Keratinocyte (primary cell): ENCODE measurements at regions not wholly inside any gene's neighbourhood (a gene's known extent, or its start where the extent isn't known, plus 50 kb on each side); places are given as distances from the start of the nearest gene placed in this dataset.

ENCODE experiments used
- DNase-seq: peaks from one replicate; pipeline ENCODE4 v3.0.0-alpha.2; 2011; ENCODE audit warnings: low read depth, missing footprints, low spot score
- FAIRE-seq: peaks from 2 replicates; lab custom pipeline; 2011; peaks lifted over from hg19 to GRCh38; lab: Jason Lieb, UNC
- H2AFZ ChIP-seq: 2 replicates; pipeline ENCODE4 v1.6.0; 2012; ENCODE audit warnings: low read length, control low read depth, inconsistent platforms; ENCODE audit not compliant: control insufficient read depth
- H3K27ac ChIP-seq: 2 replicates; pipeline ENCODE4 v1.5.1; 2011; ENCODE audit warnings: low read length; ENCODE audit not compliant: control insufficient read depth, insufficient read depth
- H3K27me3 ChIP-seq: 3 replicates; pipeline ENCODE4 v1.6.0; 2011; ENCODE audit warnings: low read length; ENCODE audit not compliant: control insufficient read depth, insufficient read depth; ENCODE audit errors: extremely low read depth
- H3K36me3 ChIP-seq, 2 experiments: 2 replicates in 1 of 2; 3 replicates in 1 of 2; pipeline ENCODE4 v1.5.1; 2011; ENCODE audit warnings: low read length in 2 of 2, mild to moderate bottlenecking in 1 of 2; ENCODE audit not compliant: control insufficient read depth in 2 of 2, insufficient read depth in 2 of 2; ENCODE audit errors: extremely low read depth in 1 of 2
- H3K4me1 ChIP-seq: 3 replicates; pipeline ENCODE4 v1.5.1; 2011; ENCODE audit warnings: low read length; ENCODE audit not compliant: control insufficient read depth, insufficient read depth; ENCODE audit errors: extremely low read depth
- H3K4me2 ChIP-seq: 3 replicates; pipeline ENCODE4 v1.6.0; 2011; ENCODE audit warnings: low read depth, low read length; ENCODE audit not compliant: control insufficient read depth, insufficient read depth; ENCODE audit errors: extremely low read depth
- H3K4me3 ChIP-seq, 3 experiments: fragments of 200-600 bp in 1 of 3; sonication (generic) in 1 of 3; 2 replicates in 2 of 3; 3 replicates in 1 of 3; pipeline ENCODE4 v1.5.1; 2011 to 2016; ENCODE audit warnings: low read length in 3 of 3, mild to moderate bottlenecking in 3 of 3, control low read depth in 2 of 3, inconsistent platforms in 1 of 3, low read depth in 1 of 3, mixed read lengths in 1 of 3, mixed run types in 1 of 3, moderate library complexity in 1 of 3; ENCODE audit not compliant: control insufficient read depth in 2 of 3, insufficient read depth in 2 of 3; ENCODE audit errors: extremely low read depth in 1 of 3
- H3K79me2 ChIP-seq: 2 replicates; pipeline ENCODE4 v1.6.0; 2012; ENCODE audit warnings: low read length; ENCODE audit not compliant: control insufficient read depth, insufficient read depth
- H3K9ac ChIP-seq: 3 replicates; pipeline ENCODE4 v1.6.0; 2011; ENCODE audit warnings: low read length; ENCODE audit not compliant: control insufficient read depth, insufficient read depth; ENCODE audit errors: extremely low read depth
- H3K9me1 ChIP-seq: 3 replicates; pipeline ENCODE4 v1.6.0; 2011; ENCODE audit warnings: low read length; ENCODE audit not compliant: control insufficient read depth, insufficient read depth; ENCODE audit errors: extremely low read depth
- H3K9me3 ChIP-seq: 2 replicates; pipeline ENCODE4 v1.5.1; 2012; ENCODE audit warnings: low read depth, low read length; ENCODE audit not compliant: control insufficient read depth
- H4K20me1 ChIP-seq: 3 replicates; pipeline ENCODE4 v1.6.0; 2011; ENCODE audit warnings: low read length; ENCODE audit not compliant: control insufficient read depth, insufficient read depth; ENCODE audit errors: extremely low read depth
- EZH2 ChIP-seq: IDR thresholded peaks from one replicate; pipeline ENCODE4 v1.6.1; 2012; ENCODE audit warnings: inconsistent platforms, mild to moderate bottlenecking, low read length, moderate library complexity
- dilution Hi-C: fragments of 300-500 bp; cut with MboI; formaldehyde crosslinking; loops from one replicate; pipeline ENCODE4 v1.7.0; 2020; ENCODE audit warnings: low sequenced_read_pairs; ENCODE audit not compliant: extremely low pct_ligation_motif_present
- TF ChIP-seq, protein P1 (sequence below), 3 experiments: IDR thresholded peaks in 1 of 3; conservative IDR thresholded peaks in 1 of 3; optimal IDR thresholded peaks in 1 of 3; 2 replicates in 2 of 3; 3 replicates in 1 of 3; pipeline versions ENCODE3 to v1.5.1; 2011; ENCODE audit warnings: low read length in 3 of 3, mild to moderate bottlenecking in 3 of 3, moderate library complexity in 2 of 3, control low read depth in 1 of 3, inconsistent platforms in 1 of 3; ENCODE audit not compliant: insufficient read depth in 2 of 3; ENCODE audit errors: extremely low read depth in 1 of 3

DNA sequence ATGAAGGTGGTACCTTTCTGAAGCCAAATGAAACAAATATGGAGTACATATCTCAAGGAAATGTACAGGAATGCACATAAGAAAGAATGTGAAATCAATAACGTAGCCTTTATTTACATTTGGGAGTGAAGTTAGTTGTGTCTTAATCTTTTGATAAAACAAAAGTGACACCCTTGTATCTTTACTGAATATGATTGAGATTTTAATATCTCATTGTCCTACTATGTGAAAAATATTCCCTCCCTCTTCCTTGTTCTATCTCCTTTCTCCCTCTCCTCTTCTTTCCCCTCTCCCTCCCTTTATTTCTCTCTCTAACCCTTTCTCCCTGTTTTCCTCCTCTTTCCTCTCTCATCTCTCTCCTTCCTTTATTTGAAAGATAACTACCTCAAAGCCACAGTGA is 89.1 kb downstream of the PTCHD4 start:
- no peak for TF ChIP-seq EZH2
- TF ChIP-seq, protein P1, sequence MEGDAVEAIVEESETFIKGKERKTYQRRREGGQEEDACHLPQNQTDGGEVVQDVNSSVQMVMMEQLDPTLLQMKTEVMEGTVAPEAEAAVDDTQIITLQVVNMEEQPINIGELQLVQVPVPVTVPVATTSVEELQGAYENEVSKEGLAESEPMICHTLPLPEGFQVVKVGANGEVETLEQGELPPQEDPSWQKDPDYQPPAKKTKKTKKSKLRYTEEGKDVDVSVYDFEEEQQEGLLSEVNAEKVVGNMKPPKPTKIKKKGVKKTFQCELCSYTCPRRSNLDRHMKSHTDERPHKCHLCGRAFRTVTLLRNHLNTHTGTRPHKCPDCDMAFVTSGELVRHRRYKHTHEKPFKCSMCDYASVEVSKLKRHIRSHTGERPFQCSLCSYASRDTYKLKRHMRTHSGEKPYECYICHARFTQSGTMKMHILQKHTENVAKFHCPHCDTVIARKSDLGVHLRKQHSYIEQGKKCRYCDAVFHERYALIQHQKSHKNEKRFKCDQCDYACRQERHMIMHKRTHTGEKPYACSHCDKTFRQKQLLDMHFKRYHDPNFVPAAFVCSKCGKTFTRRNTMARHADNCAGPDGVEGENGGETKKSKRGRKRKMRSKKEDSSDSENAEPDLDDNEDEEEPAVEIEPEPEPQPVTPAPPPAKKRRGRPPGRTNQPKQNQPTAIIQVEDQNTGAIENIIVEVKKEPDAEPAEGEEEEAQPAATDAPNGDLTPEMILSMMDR (optimal IDR thresholded peaks at IDR 0.05 in 1 of 3, IDR thresholded peaks at IDR 0.05 in 1 of 3, conservative IDR thresholded peaks at IDR 0.05 in 1 of 3; ENCODE audit: extremely low read depth in 1 of 3, insufficient read depth in 2 of 3, low read length in 3 of 3) = no peak
- DNase-seq = no peak
- Histone ChIP-seq H3K9ac (no peak overlapping the region), H3K9me1 (no peaks in the 10 kb centered on the region), H3K9me3 (no peaks in the 10 kb centered on the region), H3K36me3 (no peaks in the 10 kb centered on the region), H3K4me3 (no peak overlapping the region), H3K79me2 (no peaks in the 10 kb centered on the region), H3K27me3 (no peaks in the 10 kb centered on the region), H3K27ac (no peak overlapping the region), H4K20me1 (no peaks in the 10 kb centered on the region), H3K4me1 (no peaks in the 10 kb centered on the region), H3K4me2 (no peak overlapping the region), H2AFZ (no peak overlapping the region)
- dilution Hi-C loops = no loop called here
- FAIRE-seq = no peak

- H3K9ac ChIP-seq = no peak overlapping the region
- H3K27ac ChIP-seq = no peak overlapping the region
- dilution Hi-C loops = no loop called here
- H3K4me1 ChIP-seq = peaks cover 4% of the 10 kb centered on the region
- no peak overlapping the region for H3K4me3 ChIP-seq
- no peaks in the 10 kb centered on the region for H4K20me1 ChIP-seq
- no peak overlapping the region for H2AFZ ChIP-seq
- H3K9me3 ChIP-seq = no peaks in the 10 kb centered on the region
- no peaks in the 10 kb centered on the region for H3K36me3 ChIP-seq
- no peaks in the 10 kb centered on the region for H3K27me3 ChIP-seq
- no peaks in the 10 kb centered on the region for H3K79me2 ChIP-seq
- TF ChIP-seq, protein P1 (optimal IDR thresholded peaks at IDR 0.05 in 1 of 3, IDR thresholded peaks at IDR 0.05 in 1 of 3, conservative IDR thresholded peaks at IDR 0.05 in 1 of 3; ENCODE audit: extremely low read depth in 1 of 3, insufficient read depth in 2 of 3, low read length in 3 of 3) = no peak
- no peak for TF ChIP-seq EZH2
- H3K4me2 ChIP-seq = no peak overlapping the region
- H3K9me1 ChIP-seq = no peaks in the 10 kb centered on the region
- DNase-seq (no peak), FAIRE-seq (no peak)
Observed at GRCh38 chr6:48016020-48016755, 94.8 kb downstream of the PTCHD4 start.
